GM12873 (cell line): ENCODE measurements at regions not wholly inside any gene's neighbourhood (a gene's known extent, or its start where the extent isn't known, plus 50 kb on each side); places are given as distances from the start of the nearest gene placed in this dataset.

Source experiments
- TF ChIP-seq, protein P1 (sequence below): IDR thresholded peaks from 2 replicates; pipeline ENCODE4 v1.5.1; 2012; ENCODE audit warnings: low read depth, mild to moderate bottlenecking, moderate library complexity, low read length, control low read depth; ENCODE audit not compliant: insufficient read depth; ENCODE audit errors: missing control alignments

DNA sequence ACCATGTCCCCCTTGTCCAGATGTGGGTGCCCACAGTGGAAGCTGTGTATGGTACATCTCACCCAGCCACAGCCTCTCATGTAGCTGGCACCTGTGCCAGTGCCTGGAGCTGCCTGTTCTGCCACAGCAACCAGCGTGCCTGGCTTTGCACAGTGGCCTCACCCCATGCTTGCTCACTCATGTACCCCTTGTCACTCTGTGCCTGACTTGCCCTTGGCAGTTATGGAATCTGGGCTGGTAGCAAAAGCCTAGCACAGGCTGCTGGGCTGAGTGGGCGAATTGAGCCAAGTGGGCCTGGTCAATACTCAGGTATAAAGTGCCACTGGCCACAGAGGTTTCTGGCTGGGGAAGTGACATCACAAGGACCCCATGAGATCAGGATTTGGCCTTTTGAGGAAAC is 264.2 kb downstream of the INSC start:
- TF ChIP-seq, protein P1, sequence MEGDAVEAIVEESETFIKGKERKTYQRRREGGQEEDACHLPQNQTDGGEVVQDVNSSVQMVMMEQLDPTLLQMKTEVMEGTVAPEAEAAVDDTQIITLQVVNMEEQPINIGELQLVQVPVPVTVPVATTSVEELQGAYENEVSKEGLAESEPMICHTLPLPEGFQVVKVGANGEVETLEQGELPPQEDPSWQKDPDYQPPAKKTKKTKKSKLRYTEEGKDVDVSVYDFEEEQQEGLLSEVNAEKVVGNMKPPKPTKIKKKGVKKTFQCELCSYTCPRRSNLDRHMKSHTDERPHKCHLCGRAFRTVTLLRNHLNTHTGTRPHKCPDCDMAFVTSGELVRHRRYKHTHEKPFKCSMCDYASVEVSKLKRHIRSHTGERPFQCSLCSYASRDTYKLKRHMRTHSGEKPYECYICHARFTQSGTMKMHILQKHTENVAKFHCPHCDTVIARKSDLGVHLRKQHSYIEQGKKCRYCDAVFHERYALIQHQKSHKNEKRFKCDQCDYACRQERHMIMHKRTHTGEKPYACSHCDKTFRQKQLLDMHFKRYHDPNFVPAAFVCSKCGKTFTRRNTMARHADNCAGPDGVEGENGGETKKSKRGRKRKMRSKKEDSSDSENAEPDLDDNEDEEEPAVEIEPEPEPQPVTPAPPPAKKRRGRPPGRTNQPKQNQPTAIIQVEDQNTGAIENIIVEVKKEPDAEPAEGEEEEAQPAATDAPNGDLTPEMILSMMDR: no peak

DNA sequence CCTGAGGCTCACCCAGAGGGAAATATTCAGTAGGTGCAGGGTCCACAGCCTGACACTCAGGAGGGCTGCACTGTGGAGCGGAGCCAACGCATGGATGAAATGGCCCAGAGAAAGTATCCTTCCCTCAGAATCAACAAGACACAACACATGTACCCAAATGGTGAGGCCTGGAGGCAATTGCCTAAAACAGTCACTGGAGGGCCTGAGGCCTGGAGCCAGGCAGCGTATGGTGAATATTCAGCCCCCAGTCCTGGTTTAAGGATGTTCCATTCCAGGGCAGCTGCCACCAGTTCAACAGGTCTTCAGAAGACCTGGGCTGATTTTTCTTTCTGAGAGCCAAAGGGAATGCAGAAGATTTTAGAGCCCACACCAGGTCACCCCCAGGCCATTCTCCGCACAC is 264.8 kb downstream of the INSC start:
- TF ChIP-seq, protein P1: no peak

DNA sequence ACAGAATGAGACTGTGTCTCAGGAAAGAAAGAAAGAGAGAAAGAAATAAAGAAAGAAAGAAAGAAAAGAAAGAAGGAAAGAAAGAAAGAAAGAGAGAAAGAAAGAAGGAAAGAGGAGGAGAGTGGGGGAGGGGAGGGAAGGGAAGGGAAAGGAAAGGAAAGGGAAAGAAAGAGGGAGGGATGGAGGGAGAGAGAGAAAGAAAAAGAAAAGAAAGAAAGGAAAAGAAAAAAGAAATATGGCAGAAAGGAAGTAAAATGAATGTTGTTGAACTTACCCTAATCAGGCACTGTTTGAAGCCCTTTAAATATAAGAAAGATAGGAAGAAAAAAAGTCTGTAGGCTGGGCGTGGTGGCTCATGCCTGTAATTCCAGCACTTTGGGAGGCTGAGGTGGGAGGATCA is 276.1 kb downstream of the INSC start:
- TF ChIP-seq, protein P1: no peak

DNA sequence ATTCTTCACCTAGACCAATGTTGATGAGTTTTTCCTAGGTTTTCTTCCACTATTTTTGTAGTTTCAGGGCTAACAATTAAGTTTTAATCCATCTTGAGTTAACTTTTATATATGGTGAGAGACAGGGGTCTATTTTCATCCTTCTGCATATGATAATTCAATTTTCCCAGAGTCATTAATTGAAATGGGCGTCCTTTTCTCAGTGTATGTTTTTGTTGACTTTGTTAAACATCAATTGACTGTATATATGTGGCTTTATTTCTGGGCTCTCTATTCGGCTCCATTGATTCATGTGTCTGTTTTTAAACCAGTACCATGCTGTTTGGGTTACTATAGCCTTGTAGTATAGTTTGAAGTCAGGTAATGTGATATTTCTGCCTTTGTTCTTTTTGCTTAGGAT is 282.1 kb downstream of the INSC start:
- TF ChIP-seq, protein P1: no peak

DNA sequence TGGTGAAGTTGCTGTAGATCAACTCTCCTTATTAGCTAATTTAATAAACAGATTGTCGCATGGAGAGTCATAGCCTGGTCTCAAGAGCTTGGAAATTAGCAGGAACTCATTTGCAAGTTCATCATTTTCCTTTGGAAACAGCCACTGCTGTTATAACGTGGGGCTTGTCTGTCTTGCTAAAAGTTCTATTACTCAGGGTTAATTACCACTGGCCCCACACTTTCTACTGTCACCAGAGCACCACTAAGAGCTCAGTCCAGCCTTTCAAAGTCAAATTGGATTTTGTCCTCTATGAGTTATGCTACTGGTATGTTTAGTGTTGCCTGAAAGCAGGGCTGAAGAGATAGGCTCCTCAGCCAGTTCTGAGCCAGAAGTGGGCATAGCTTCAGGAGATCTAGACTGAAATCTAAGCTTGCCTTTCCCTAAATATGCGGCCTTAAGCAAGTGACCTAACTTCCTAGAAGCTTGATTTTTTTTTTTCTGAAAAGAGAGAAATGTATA is 292.2 kb downstream of the INSC start:
- TF ChIP-seq, protein P1: no peak

DNA sequence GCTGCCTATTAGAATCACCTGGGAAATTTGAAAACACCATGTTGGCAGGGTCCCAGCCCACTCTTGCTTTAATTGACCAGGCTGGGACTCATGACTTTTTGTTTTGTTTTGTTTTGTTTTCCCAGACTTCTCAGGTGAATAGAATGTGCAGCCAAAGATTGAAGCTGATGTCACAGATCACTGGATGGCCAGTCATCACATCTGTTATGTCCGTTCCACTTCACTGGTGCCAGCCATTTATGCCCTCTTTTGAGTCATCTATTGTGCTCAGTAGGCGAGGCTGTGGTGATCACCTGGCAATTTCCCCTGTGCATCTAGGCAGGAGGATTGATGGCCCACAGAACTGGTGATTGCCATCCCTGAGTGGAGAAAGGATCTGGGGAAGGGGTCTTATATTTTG is 297.3 kb downstream of the INSC start:
- TF ChIP-seq, protein P1: no peak

DNA sequence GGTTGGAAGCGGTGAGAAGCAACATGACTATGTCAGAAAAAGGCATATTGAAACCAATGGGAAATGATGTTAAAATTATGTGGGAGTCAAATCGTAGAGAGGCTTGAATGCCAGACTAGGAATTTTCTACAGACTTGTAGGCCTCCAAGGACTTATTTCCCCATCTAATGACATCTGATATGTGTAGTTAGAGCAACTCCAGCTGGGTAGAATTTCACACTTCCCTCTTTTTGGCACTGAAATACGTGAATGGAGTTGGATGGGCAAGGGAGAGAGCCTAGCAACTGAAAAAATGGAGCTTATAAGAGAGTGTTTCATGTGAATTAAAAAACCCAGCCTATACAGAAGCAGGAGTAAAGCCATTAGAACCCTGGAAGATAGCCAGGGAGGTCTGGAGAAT is 304.2 kb downstream of the INSC start:
- TF ChIP-seq, protein P1: no peak
